PC-9 (cell line): ENCODE measurements at regions not wholly inside any gene's neighbourhood (a gene's known extent, or its start where the extent isn't known, plus 50 kb on each side); places are given as distances from the start of the nearest gene placed in this dataset.

Experiments used
- BruUV-seq: library from RNA; stranded (reverse); fragments of 400-500 nt; replicated peaks from 2 replicates; lab custom pipeline; 2021; lab: Mats Ljungman, UMichigan
- CTCF ChIA-PET: fragments of 300-600 bp; sonication (Branson Sonifier 250); formaldehyde crosslinking; loops from one replicate; lab custom pipeline; 2022; ENCODE audit warnings: antibody characterized with exemption; lab: Charles Lee
- POLR2A ChIA-PET: fragments of 300-600 bp; sonication (Branson Sonifier 250); formaldehyde crosslinking; loops from one replicate; lab custom pipeline; 2022; ENCODE audit warnings: antibody characterized with exemption; ENCODE audit not compliant: unreplicated experiment; lab: Charles Lee
- DNase-seq, 2 experiments: peaks; one replicate each; pipeline versions ENCODE4 v3.0.0 to v3.0.0-alpha.2; 2015 to 2022; ENCODE audit warnings: mixed read lengths in 1 of 2
- H2AFZ ChIP-seq: fragments of 200-600 bp; sonication (generic); 2 replicates; pipeline ENCODE4 v1.8.1; 2017; ENCODE audit warnings: antibody characterized with exemption
- H3F3A ChIP-seq: fragments of 200-600 bp; sonication (generic); 2 replicates; pipeline ENCODE4 v1.8.1; 2017; ENCODE audit warnings: antibody characterized with exemption, mild to moderate bottlenecking, low read depth; ENCODE audit not compliant: insufficient read depth
- H3K27ac ChIP-seq: fragments of 200-600 bp; sonication (generic); 2 replicates; pipeline ENCODE4 v1.6.1; 2016; ENCODE audit warnings: mixed run types
- H3K27me3 ChIP-seq: fragments of 200-600 bp; sonication (generic); 2 replicates; pipeline ENCODE4 v1.6.1; 2016; ENCODE audit warnings: low read depth, mixed run types; ENCODE audit not compliant: insufficient read depth
- H3K36me3 ChIP-seq: fragments of 200-600 bp; sonication (generic); 2 replicates; pipeline ENCODE4 v1.6.1; 2016; ENCODE audit warnings: low read depth, mixed run types
- H3K4me1 ChIP-seq: fragments of 200-600 bp; sonication (generic); replicated peaks from 2 replicates; pipeline ENCODE4 v1.6.1; 2016; ENCODE audit warnings: mixed run types; ENCODE audit not compliant: insufficient read depth
- H3K4me2 ChIP-seq: fragments of 200-600 bp; sonication (generic); 2 replicates; pipeline ENCODE4 v1.6.1; 2017; ENCODE audit warnings: mixed run types
- H3K4me3 ChIP-seq: fragments of 200-600 bp; sonication (generic); 2 replicates; pipeline ENCODE4 v1.6.1; 2016; ENCODE audit warnings: mixed run types
- H3K79me2 ChIP-seq: fragments of 200-600 bp; sonication (generic); 2 replicates; pipeline ENCODE4 v1.6.1; 2017; ENCODE audit warnings: low read depth, mixed run types
- H3K9me2 ChIP-seq: fragments of 200-600 bp; sonication (generic); 2 replicates; pipeline ENCODE4 v1.8.1; 2017; ENCODE audit warnings: mild to moderate bottlenecking; ENCODE audit not compliant: insufficient read depth
- H3K9me3 ChIP-seq: fragments of 200-600 bp; sonication (generic); 2 replicates; pipeline ENCODE4 v1.8.1; 2016; ENCODE audit warnings: low read depth; ENCODE audit not compliant: insufficient read depth
- H4K20me1 ChIP-seq: fragments of 200-600 bp; sonication (generic); 2 replicates; pipeline ENCODE4 v1.8.1; 2017; ENCODE audit not compliant: insufficient read depth
- EZH2 ChIP-seq: fragments of 200-600 bp; sonication (generic); IDR thresholded peaks from 2 replicates; pipeline ENCODE4 v1.8.0; 2017; ENCODE audit warnings: antibody characterized with exemption, low read depth
- intact Hi-C: fragments of 100-400 bp; cut with micrococcal nuclease; formaldehyde crosslinking; loops from one replicate; pipeline ENCODE4 v1.10.0; 2022; ENCODE audit not compliant: unreplicated experiment
- TF ChIP-seq, protein P1 (sequence below): fragments of 200-600 bp; sonication (generic); conservative IDR thresholded peaks from 2 replicates; pipeline ENCODE4 v1.6.1; 2017; ENCODE audit warnings: mixed run types, antibody characterized with exemption, mild to moderate bottlenecking, moderate library complexity

DNA sequence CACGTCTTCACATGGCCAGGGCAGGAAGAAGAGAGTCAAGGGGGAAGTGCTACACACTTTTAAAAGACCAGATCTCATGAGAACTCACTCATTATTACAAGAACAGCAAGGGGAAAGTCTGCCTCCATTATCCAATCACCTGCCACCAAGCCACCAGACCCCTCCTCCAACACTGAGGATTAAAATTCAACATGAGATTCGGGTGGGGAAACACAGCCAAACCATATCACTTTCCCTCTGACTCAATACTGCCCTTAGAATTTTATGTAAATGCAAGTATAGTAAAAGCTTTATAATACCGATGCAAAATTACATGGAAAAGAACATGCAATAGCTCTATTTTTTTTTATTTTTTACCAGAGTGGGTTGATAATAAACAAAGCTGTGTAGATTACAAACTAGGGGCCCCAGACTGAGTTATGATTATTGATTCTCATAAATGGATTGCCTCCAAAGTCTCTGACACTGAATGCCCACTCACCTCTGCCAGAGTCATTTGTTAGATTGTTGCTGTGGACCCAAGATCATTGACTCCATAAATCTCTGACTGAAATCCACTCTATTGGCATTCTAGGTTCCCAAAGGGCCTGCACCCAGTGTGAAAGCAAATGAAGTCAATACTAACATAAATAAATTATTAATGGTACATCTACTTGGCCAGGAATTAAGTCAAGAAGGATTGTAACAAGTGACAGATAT is 184.8 kb upstream of the FUT9 start:
- Histone ChIP-seq H3K4me3 (no peak overlapping the region), H3K9me2 (no peaks in the 10 kb centered on the region; the same call in 1 of the 2 replicates), H3K79me2 (no peaks in the 10 kb centered on the region), H3K4me1 (no peaks in the 10 kb centered on the region), H3K27ac (no peak overlapping the region), H3K9me3 (no peaks in the 10 kb centered on the region; the same call in 1 of the 2 replicates), H3K4me2 (no peak overlapping the region), H2AFZ (peak overlapping the region; percentile 70), H4K20me1 (no peaks in the 10 kb centered on the region), H3K27me3 (no peaks in the 10 kb centered on the region), H3K36me3 (no peaks in the 10 kb centered on the region), H3F3A (no peaks in the 10 kb centered on the region)
- CTCF ChIA-PET, result no interaction called here
- POLR2A ChIA-PET, result no interaction called here
- no TSS peak for BruUV-seq
- DNase-seq, result no peak
- intact Hi-C loops, result no loop called here
- TF ChIP-seq, protein P1, sequence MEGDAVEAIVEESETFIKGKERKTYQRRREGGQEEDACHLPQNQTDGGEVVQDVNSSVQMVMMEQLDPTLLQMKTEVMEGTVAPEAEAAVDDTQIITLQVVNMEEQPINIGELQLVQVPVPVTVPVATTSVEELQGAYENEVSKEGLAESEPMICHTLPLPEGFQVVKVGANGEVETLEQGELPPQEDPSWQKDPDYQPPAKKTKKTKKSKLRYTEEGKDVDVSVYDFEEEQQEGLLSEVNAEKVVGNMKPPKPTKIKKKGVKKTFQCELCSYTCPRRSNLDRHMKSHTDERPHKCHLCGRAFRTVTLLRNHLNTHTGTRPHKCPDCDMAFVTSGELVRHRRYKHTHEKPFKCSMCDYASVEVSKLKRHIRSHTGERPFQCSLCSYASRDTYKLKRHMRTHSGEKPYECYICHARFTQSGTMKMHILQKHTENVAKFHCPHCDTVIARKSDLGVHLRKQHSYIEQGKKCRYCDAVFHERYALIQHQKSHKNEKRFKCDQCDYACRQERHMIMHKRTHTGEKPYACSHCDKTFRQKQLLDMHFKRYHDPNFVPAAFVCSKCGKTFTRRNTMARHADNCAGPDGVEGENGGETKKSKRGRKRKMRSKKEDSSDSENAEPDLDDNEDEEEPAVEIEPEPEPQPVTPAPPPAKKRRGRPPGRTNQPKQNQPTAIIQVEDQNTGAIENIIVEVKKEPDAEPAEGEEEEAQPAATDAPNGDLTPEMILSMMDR, result no peak
- no peak for TF ChIP-seq EZH2

DNA sequence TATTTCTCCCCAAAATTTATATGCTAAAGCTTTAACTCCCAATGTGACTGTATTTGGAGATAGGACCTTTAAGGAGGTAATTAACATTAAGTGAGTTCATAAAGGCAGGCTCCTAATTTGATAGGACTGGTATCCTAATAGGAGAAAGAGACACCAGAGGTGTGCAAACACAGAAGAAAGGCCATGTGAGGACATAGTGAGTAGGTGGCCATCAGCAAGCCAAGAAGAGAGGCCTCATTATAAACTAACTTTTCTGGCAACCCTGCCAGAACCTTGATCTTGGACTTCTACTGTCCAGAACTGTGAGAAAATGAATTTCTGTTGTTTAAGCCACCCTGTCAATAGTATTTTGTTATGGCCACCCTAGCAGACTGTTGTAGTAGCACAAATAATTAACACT is 177.9 kb upstream of the FUT9 start:
- CTCF ChIA-PET, result no interaction called here
- no peaks in the 10 kb centered on the region for H3K9me2 ChIP-seq
- no peak overlapping the region for H3K4me2 ChIP-seq
- H3K9me3 ChIP-seq, result no peaks in the 10 kb centered on the region
- no peaks in the 10 kb centered on the region for H3K4me1 ChIP-seq
- no peaks in the 10 kb centered on the region for H3K79me2 ChIP-seq
- no peaks in the 10 kb centered on the region for H3F3A ChIP-seq
- intact Hi-C loops, result no loop called here
- POLR2A ChIA-PET, result no interaction called here
- TF ChIP-seq, protein P1, result no peak
- no peak for TF ChIP-seq EZH2
- BruUV-seq, result no TSS peak
- H2AFZ ChIP-seq, result no peak overlapping the region
- no peaks in the 10 kb centered on the region for H3K27me3 ChIP-seq
- no peak overlapping the region for H3K4me3 ChIP-seq
- H3K36me3 ChIP-seq, result no peaks in the 10 kb centered on the region
- no peak for DNase-seq
- no peaks in the 10 kb centered on the region for H4K20me1 ChIP-seq
- H3K27ac ChIP-seq, result no peak overlapping the region

DNA sequence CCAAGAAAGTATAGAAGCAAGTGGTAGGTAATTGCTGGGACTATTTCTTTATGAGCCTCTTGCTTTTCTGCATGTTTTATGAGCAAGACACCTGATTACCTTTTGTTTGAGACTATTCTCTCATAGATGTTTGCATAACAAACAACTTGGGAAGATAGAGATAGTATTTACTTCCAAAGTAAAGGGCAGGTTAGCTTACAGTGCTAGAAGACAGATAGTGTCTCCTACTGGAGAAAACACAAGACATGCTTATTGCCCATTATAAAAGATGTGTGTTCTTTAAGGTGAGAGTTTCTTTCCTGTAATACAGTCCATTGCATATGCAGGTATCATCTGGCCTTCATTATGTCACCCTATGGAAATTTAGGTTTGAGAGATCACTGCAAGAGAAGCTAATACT is 174.2 kb upstream of the FUT9 start:
- H4K20me1 ChIP-seq, result no peaks in the 10 kb centered on the region
- H3K4me3 ChIP-seq, result no peak overlapping the region
- H3K36me3 ChIP-seq, result no peaks in the 10 kb centered on the region
- H3K27me3 ChIP-seq, result no peaks in the 10 kb centered on the region
- H3K9me3 ChIP-seq, result no peaks in the 10 kb centered on the region
- no TSS peak for BruUV-seq
- no peak for DNase-seq
- no peaks in the 10 kb centered on the region for H3K79me2 ChIP-seq
- H3K4me1 ChIP-seq, result no peaks in the 10 kb centered on the region
- no peak for TF ChIP-seq EZH2
- TF ChIP-seq, protein P1, result no peak
- no peak overlapping the region for H3K27ac ChIP-seq
- H2AFZ ChIP-seq, result no peak overlapping the region
- no peaks in the 10 kb centered on the region for H3F3A ChIP-seq
- ChIA-PET CTCF (no interaction called here), POLR2A (no interaction called here)
- H3K4me2 ChIP-seq, result no peak overlapping the region
- intact Hi-C loops, result no loop called here
- 0 out of 2 replicates have a peak, but pooled peaks cover 3% of the 10 kb centered on the region for H3K9me2 ChIP-seq
